K562 (cell line): ENCODE measurements at regions not wholly inside any gene's neighbourhood (a gene's known extent, or its start where the extent isn't known, plus 50 kb on each side); places are given as distances from the start of the nearest gene placed in this dataset.

ENCODE experiments used
- ATAC-seq: fragments of 200-7000 bp; cut with Tn5 transposase; 3 replicates; pipeline ENCODE4 v1.9.1; 2020; ENCODE audit warnings: moderate library complexity
- BruUV-seq: library from RNA; stranded (reverse); fragments of 400-500 nt; replicated peaks from 2 replicates; lab custom pipeline; 2021; lab: Mats Ljungman, UMichigan
- CTCF ChIA-PET: fragments of 300-600 bp; formaldehyde crosslinking; extraction: SDS; loops from one replicate; lab custom pipeline; 2021; ENCODE audit warnings: low intra/inter-chr PET ratio; lab: Yijun Ruan, JAX
- POLR2A ChIA-PET: fragments of 300-600, 350-650 bp; sonication (Branson Sonifier 250); formaldehyde crosslinking; extraction: SDS; loops from one replicate; lab custom pipeline; 2021; ENCODE audit warnings: antibody characterized with exemption, inconsistent platforms; lab: Yijun Ruan, JAX
- DNase-seq, 4 experiments: peaks; one replicate each; pipeline versions ENCODE4 v3.0.0 to v3.0.0-alpha.2; 2011 to 2018; ENCODE audit warnings: low spot score in 3 of 4, mixed read lengths in 3 of 4; ENCODE audit errors: extremely low read depth in 1 of 4
- FAIRE-seq: peaks from 2 replicates; lab custom pipeline; 2011; peaks lifted over from hg19 to GRCh38; lab: Jason Lieb, UNC
- H2AFZ ChIP-seq: 2 replicates; pipeline ENCODE4 v1.6.0; 2011; ENCODE audit warnings: low read depth, low read length, control low read depth, inconsistent platforms
- H3K27ac ChIP-seq: fragments of 200-600 bp; 3 replicates; pipeline ENCODE4 v1.8.0; 2011; ENCODE audit warnings: low read depth, mild to moderate bottlenecking, control low read depth, inconsistent platforms, low read length, moderate library complexity, mixed read lengths; ENCODE audit errors: extremely low read depth
- H3K27me3 ChIP-seq, 2 experiments: fragments of 300-600 bp in 1 of 2; 2 replicates in 1 of 2; 3 replicates in 1 of 2; pipeline versions ENCODE4 v1.6.0 to v1.8.0; 2011; ENCODE audit warnings: inconsistent platforms in 2 of 2, low read length in 2 of 2, mild to moderate bottlenecking in 1 of 2, mixed read lengths in 1 of 2, moderate library complexity in 1 of 2; ENCODE audit not compliant: control insufficient read depth in 2 of 2, insufficient read depth in 2 of 2
- H3K36me3 ChIP-seq: fragments of 300-600 bp; 3 replicates; pipeline ENCODE4 v1.8.0; 2011; ENCODE audit warnings: mild to moderate bottlenecking, low read length, inconsistent platforms; ENCODE audit not compliant: control insufficient read depth, insufficient read depth
- H3K4me1 ChIP-seq, 2 experiments: fragments of 200-600 bp in 1 of 2; replicated peaks in 1 of 2; 2 replicates in 1 of 2; 3 replicates in 1 of 2; pipeline versions ENCODE4 v1.5.1 to v1.8.0; 2011; ENCODE audit warnings: inconsistent platforms in 2 of 2, low read length in 2 of 2, mild to moderate bottlenecking in 1 of 2, mixed read lengths in 1 of 2, moderate library complexity in 1 of 2; ENCODE audit not compliant: control insufficient read depth in 2 of 2, insufficient read depth in 2 of 2
- H3K4me2 ChIP-seq: 2 replicates; pipeline ENCODE4 v1.6.1; 2011; ENCODE audit warnings: low read length, control low read depth, inconsistent platforms, mixed read lengths; ENCODE audit not compliant: insufficient read depth
- H3K4me3 ChIP-seq: fragments of 200-600 bp; sonication (generic), shearing (Covaris generic); 2 replicates; pipeline ENCODE4 v1.5.1; 2016; ENCODE audit warnings: control low read depth, inconsistent platforms
- H3K79me2 ChIP-seq: fragments of 200-600 bp; 3 replicates; pipeline ENCODE4 v1.8.0; 2011; ENCODE audit warnings: low read length, inconsistent platforms; ENCODE audit not compliant: control insufficient read depth, insufficient read depth
- H3K9ac ChIP-seq, 2 experiments: 2 replicates each; pipeline versions ENCODE4 v1.6.0 to v1.6.1; 2011; ENCODE audit warnings: low read depth in 2 of 2, low read length in 2 of 2, control low read depth in 1 of 2, inconsistent platforms in 1 of 2, mild to moderate bottlenecking in 1 of 2, mixed read lengths in 1 of 2; ENCODE audit not compliant: insufficient read depth in 1 of 2
- H3K9me1 ChIP-seq: one replicate; pipeline ENCODE4 v1.6.0; 2011; ENCODE audit warnings: inconsistent platforms, mild to moderate bottlenecking, low read length, moderate library complexity; ENCODE audit not compliant: control insufficient read depth, insufficient read depth
- H3K9me3 ChIP-seq: replicated peaks from 2 replicates; pipeline ENCODE4 v1.5.1; 2011; ENCODE audit warnings: low read depth, low read length, inconsistent platforms; ENCODE audit not compliant: control insufficient read depth, insufficient read depth
- H4K20me1 ChIP-seq: replicated peaks from 2 replicates; pipeline ENCODE4 v1.6.1; 2011; ENCODE audit warnings: low read length, inconsistent platforms, mixed read lengths; ENCODE audit not compliant: control insufficient read depth, insufficient read depth
- FOXA1 ChIP-seq: fragments of 450-650 bp; IDR thresholded peaks from 2 replicates; pipeline ENCODE4 v1.6.1; 2016; ENCODE audit warnings: mild to moderate bottlenecking, borderline replicate concordance
- FOXP1 ChIP-seq: sonication (generic); formaldehyde crosslinking; IDR thresholded peaks from 2 replicates; pipeline ENCODE4 v1.8.0; 2022; ENCODE audit warnings: mild to moderate bottlenecking, missing genetic modification reagents
- NELFE ChIP-seq: IDR thresholded peaks from 2 replicates; pipeline ENCODE4 v1.6.1; 2011; ENCODE audit warnings: mild to moderate bottlenecking; ENCODE audit not compliant: insufficient read depth, insufficient read length
- PPARD ChIP-seq: fragments of 250-450 bp; sonication (Bioruptor Pico); IDR thresholded peaks from 2 replicates; pipeline ENCODE4 v1.8.0; 2022; ENCODE audit warnings: inconsistent platforms, mild to moderate bottlenecking, moderate library complexity
- RBM25 ChIP-seq: fragments of 200-400 bp; formaldehyde crosslinking; IDR thresholded peaks from 2 replicates; pipeline ENCODE4 v1.6.1; 2018; ENCODE audit warnings: low read length, low read depth, moderate library complexity; ENCODE audit not compliant: severe bottlenecking
- U2AF1 ChIP-seq: fragments of 200-400 bp; formaldehyde crosslinking; optimal IDR thresholded peaks from 2 replicates; pipeline ENCODE3; 2017; ENCODE audit warnings: mild to moderate bottlenecking, low read depth, low read length, moderate library complexity
- ZBED1 ChIP-seq: IDR thresholded peaks from 2 replicates; pipeline ENCODE4 v1.6.1; 2014
- ZBTB17 ChIP-seq: fragments of 450-650 bp; formaldehyde crosslinking; IDR thresholded peaks from 2 replicates; pipeline ENCODE4 v1.4.0; 2020; ENCODE audit warnings: mild to moderate bottlenecking
- ZNF707 ChIP-seq: fragments of 250-450 bp; sonication (Bioruptor Pico); conservative IDR thresholded peaks from 2 replicates; pipeline ENCODE4 v1.8.0; 2022; ENCODE audit warnings: inconsistent platforms, mild to moderate bottlenecking, moderate library complexity
- ZNF77 ChIP-seq: fragments of 250-450 bp; sonication (Bioruptor Pico); IDR thresholded peaks from 2 replicates; pipeline ENCODE4 v1.5.0; 2020
- WGBS: fragments of 100-300 bp; shearing (Covaris generic); methylation state at CpG from one replicate; pipeline ENCODE4 v1.1.6; 2016; ENCODE audit warnings: low coverage, mixed read lengths; ENCODE audit not compliant: insufficient coverage; ENCODE audit errors: missing lambda C conversion rate; 5-methylcytosine and 5-hydroxymethylcytosine counted together
- in situ Hi-C: fragments of 300-500 bp; cut with MboI; formaldehyde crosslinking; loops from 4 replicates; pipeline ENCODE4 v1.15.0; 2018; ENCODE audit warnings: inconsistent platforms, mixed read lengths
- intact Hi-C: fragments of 100-400 bp; cut with micrococcal nuclease; formaldehyde crosslinking; loops from 2 replicates; pipeline ENCODE4 v1.14.2; 2022
- TF ChIP-seq, protein P1 (sequence below): fragments of 250-450 bp; sonication (Bioruptor Pico); IDR thresholded peaks from 2 replicates; pipeline ENCODE4 v1.5.0; 2021; ENCODE audit warnings: mild to moderate bottlenecking, moderate library complexity
- TF ChIP-seq, protein P2 (sequence below), 2 experiments: fragments of 450-650 bp in 1 of 2; sonication (generic) in 1 of 2; formaldehyde crosslinking; conservative IDR thresholded peaks; 2 replicates each; pipeline versions ENCODE4 v1.4.0 to v1.8.1; 2020 to 2022; ENCODE audit warnings: mild to moderate bottlenecking in 1 of 2, missing genetic modification reagents in 1 of 2
- TF ChIP-seq, protein P3 (sequence below): IDR thresholded peaks from 3 replicates; pipeline ENCODE4 v1.6.1; 2011; ENCODE audit warnings: borderline replicate concordance, mild to moderate bottlenecking, moderate library complexity; ENCODE audit not compliant: insufficient read length; ENCODE audit errors: extremely low read depth
- TF ChIP-seq, protein P4 (sequence below): sonication (generic); formaldehyde crosslinking; IDR thresholded peaks from 2 replicates; pipeline ENCODE4 v1.8.1; 2023; ENCODE audit warnings: mild to moderate bottlenecking, missing genetic modification reagents, moderate library complexity

DNA sequence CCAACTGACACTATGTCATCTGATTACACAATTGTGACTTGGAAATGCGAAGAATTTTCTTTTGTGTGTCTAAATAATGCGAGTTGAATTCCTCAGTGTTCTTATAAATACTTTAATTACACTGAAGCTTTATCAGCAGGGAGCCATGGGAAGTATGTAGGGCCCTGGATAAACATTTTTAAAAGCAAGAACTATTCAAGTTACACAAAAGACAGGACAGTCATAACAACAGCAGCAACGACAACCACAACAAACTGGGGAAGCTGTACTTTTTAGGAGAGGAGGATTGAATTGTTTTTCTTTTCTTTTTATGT is 250.3 kb upstream of the ZNF608 start (continued):
- TF ChIP-seq, protein P1, sequence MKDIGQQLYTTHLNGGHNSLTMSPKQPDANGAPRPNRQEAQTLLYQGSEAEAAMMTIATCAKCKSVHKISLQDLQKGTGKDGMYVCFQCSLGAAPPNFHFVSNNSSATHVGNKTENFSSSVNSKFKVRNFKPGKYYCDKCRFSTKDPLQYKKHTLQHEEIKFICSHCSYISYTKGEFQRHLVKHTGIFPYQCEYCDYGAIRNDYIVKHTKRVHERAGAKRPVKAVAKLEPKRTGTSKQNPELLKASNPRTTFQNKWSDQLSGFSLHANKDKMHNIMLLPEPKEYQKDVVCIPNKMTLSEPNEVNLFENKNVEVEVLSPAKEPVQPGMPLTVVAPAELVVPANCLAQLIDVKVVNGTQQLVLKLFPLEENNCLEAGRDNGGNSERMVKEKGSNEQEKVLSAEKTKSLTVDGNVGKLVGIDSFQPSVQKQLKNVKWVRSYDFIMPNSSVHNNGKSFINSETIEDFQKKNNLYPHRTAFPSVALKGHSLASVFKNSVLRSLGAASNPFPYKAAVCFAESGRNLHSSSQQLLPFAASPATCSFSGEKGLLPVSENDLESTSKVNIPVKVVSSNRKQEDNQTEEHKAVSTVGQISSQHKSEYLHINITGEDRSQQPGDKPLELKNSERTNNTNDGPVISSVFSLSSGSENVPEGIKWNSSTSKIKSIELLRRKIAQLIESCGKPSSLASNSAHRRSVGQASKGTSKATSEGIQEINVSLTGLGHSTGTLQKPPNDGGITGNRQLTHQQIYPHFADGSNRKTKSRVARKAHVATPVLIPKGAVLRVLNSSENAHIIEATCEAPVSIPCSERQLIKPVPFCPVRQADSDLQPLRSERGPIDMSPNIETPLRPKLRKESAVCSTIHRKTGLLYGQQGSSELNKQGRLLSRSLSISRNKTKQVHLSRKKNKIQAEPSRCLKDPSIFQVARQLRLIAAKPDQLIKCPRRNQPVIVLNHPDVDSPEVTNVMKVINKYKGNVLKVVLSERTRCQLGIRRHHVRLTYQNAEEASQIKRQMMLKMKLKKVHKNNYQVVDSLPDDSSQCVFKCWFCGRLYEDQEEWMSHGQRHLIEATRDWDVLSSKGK, result no peak
- TF ChIP-seq PPARD (no peak), ZBED1 (no peak), FOXA1 (no peak)

DNA sequence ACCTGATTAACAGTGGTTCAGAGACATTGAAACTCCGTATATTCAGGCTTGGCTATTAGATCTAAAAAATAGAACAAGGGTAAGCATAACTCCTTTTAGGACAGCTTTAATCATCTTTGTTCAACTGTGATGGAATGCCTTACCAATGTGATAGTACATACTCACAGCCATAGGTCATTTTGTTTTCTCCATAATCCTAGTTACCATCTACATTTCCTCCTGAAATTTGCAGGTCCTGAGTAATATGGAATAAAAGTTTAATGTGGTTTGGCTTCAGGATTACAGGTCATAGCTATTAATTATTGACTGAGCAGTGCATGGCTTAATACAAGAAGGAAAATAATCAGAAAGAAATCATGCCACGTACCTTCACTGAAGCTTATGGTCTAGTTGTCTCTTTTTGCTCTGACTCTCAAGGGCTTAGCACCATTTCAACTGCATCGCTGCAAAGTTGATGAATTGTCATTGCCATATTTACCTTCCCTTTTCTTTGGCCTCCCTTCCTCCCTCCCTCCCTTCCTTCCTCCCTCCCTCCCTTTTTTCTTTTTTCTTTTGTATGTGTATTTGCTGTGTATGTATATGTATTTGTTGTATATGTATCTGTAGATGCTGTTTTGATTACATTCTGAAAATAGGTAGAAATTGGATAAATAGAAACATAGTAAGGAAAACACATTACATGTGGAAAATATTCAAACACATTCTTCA is 250.9 kb upstream of the ZNF608 start:
- WGBS, result 6% methylated on average over 3 of the region's 3 CpGs
- H3K4me3 ChIP-seq, result no peak overlapping the region
- no peaks in the 10 kb centered on the region for H3K36me3 ChIP-seq
- intact Hi-C loops (no loop called here), in situ Hi-C loops (no loop called here)
- no peak overlapping the region for H3K27ac ChIP-seq
- POLR2A ChIA-PET, result no interaction called here
- H3K4me2 ChIP-seq, result no peak overlapping the region
- no peaks in the 10 kb centered on the region; a peak in 1 of 5 replicates for H3K4me1 ChIP-seq
- H3K9ac ChIP-seq, result no peak overlapping the region
- no TSS peak for BruUV-seq
- TF ChIP-seq ZNF77 (CRISPR knock-in tag), result no peak
- no peak for TF ChIP-seq NELFE
- no peak for TF ChIP-seq ZBTB17 (CRISPR knock-in tag)
- no peak for TF ChIP-seq RBM25
- TF ChIP-seq U2AF1, result no peak
- no peak for TF ChIP-seq FOXP1 (CRISPR knock-in tag)
- TF ChIP-seq, protein P2, sequence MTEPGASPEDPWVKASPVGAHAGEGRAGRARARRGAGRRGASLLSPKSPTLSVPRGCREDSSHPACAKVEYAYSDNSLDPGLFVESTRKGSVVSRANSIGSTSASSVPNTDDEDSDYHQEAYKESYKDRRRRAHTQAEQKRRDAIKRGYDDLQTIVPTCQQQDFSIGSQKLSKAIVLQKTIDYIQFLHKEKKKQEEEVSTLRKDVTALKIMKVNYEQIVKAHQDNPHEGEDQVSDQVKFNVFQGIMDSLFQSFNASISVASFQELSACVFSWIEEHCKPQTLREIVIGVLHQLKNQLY (CRISPR knock-in tag; conservative IDR thresholded peaks at IDR 0.05), result no peak
- TF ChIP-seq, protein P3, sequence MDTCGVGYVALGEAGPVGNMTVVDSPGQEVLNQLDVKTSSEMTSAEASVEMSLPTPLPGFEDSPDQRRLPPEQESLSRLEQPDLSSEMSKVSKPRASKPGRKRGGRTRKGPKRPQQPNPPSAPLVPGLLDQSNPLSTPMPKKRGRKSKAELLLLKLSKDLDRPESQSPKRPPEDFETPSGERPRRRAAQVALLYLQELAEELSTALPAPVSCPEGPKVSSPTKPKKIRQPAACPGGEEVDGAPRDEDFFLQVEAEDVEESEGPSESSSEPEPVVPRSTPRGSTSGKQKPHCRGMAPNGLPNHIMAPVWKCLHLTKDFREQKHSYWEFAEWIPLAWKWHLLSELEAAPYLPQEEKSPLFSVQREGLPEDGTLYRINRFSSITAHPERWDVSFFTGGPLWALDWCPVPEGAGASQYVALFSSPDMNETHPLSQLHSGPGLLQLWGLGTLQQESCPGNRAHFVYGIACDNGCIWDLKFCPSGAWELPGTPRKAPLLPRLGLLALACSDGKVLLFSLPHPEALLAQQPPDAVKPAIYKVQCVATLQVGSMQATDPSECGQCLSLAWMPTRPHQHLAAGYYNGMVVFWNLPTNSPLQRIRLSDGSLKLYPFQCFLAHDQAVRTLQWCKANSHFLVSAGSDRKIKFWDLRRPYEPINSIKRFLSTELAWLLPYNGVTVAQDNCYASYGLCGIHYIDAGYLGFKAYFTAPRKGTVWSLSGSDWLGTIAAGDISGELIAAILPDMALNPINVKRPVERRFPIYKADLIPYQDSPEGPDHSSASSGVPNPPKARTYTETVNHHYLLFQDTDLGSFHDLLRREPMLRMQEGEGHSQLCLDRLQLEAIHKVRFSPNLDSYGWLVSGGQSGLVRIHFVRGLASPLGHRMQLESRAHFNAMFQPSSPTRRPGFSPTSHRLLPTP, result no peak
- TF ChIP-seq, protein P4, sequence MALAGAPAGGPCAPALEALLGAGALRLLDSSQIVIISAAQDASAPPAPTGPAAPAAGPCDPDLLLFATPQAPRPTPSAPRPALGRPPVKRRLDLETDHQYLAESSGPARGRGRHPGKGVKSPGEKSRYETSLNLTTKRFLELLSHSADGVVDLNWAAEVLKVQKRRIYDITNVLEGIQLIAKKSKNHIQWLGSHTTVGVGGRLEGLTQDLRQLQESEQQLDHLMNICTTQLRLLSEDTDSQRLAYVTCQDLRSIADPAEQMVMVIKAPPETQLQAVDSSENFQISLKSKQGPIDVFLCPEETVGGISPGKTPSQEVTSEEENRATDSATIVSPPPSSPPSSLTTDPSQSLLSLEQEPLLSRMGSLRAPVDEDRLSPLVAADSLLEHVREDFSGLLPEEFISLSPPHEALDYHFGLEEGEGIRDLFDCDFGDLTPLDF (CRISPR knock-in tag), result no peak
- TF ChIP-seq ZNF707 (CRISPR knock-in tag), result no peak
- H3K9me3 ChIP-seq, result no peaks in the 10 kb centered on the region
- H4K20me1 ChIP-seq, result no peaks in the 10 kb centered on the region
- ATAC-seq (no peak), DNase-seq (no peak), FAIRE-seq (no peak)
- no peaks in the 10 kb centered on the region for H3K9me1 ChIP-seq
- H3K27me3 ChIP-seq, result no peaks in the 10 kb centered on the region
- H2AFZ ChIP-seq, result no peak overlapping the region
- no peaks in the 10 kb centered on the region for H3K79me2 ChIP-seq
- CTCF ChIA-PET, result no interaction called here
